Adrenal gland (tissue), 9 donors: ENCODE measurements at regions not wholly inside any gene's neighbourhood (a gene's known extent, or its start where the extent isn't known, plus 50 kb on each side); places are given as distances from the start of the nearest gene placed in this dataset.

Source experiments
- DNase-seq, 7 donors: peaks; one replicate each; pipeline ENCODE4 v3.0.0-alpha.2; 2019 to 2020
- H3K27ac ChIP-seq, 5 donors: fragments of 200-600 bp; sonication (generic) in 4 of 5; 1 replicate in 3 of 5; 2 replicates in 2 of 5; pipeline versions ENCODE4 v1.5.1 to v1.8.0; 2016 to 2020; ENCODE audit warnings: mild to moderate bottlenecking in 1 of 5
- H3K27me3 ChIP-seq: fragments of 200-600 bp; 2 replicates; pipeline ENCODE4 v1.8.0; 2021
- H3K36me3 ChIP-seq, 2 donors: fragments of 200-600 bp; replicated peaks in 1 of 2; 1 replicate in 1 of 2; 2 replicates in 1 of 2; pipeline versions ENCODE4 v1.5.1 to v1.8.0; 2018 to 2022
- H3K4me1 ChIP-seq, 2 donors: fragments of 200-600 bp; replicated peaks in 1 of 2; 1 replicate in 1 of 2; 2 replicates in 1 of 2; pipeline versions ENCODE4 v1.5.1 to v1.8.0; 2018 to 2021
- H3K4me3 ChIP-seq, 4 donors: fragments of 200-600 bp; sonication (generic) in 3 of 4; one replicate each; pipeline ENCODE4 v1.5.1; 2016 to 2018
- H3K9me3 ChIP-seq, 3 donors: fragments of 200-600 bp; sonication (generic) in 1 of 3; replicated peaks in 1 of 3; 1 replicate in 2 of 3; 2 replicates in 1 of 3; pipeline versions ENCODE4 v1.5.1 to v1.8.0; 2016 to 2021
- CTCF ChIP-seq, 6 experiments: fragments of 450-650 bp in 4 of 6; fragments of 200-600 bp in 2 of 6; sonication (generic) in 1 of 6; IDR thresholded peaks; 1 replicate in 5 of 6; 2 replicates in 1 of 6; pipeline versions ENCODE4 v1.5.1 to v1.8.0; 2016 to 2021; ENCODE audit warnings: antibody characterized with exemption in 6 of 6, mild to moderate bottlenecking in 2 of 6, moderate library complexity in 1 of 6
- POLR2A ChIP-seq, 2 donors: fragments of 450-650 bp; IDR thresholded peaks; one replicate each; pipeline ENCODE4 v1.6.1; 2017; ENCODE audit warnings: antibody characterized with exemption in 2 of 2, mild to moderate bottlenecking in 2 of 2, moderate library complexity in 1 of 2
- WGBS, 4 donors: extraction: QIAGEN DNeasy Blood & Tissue Kit in 2 of 4; methylation state at CpG; one replicate each; pipeline versions ENCODE4 v1.1.5 to v1.1.7; 2013 to 2017; 5-methylcytosine and 5-hydroxymethylcytosine counted together
- intact Hi-C, 2 donors: fragments of 100-400 bp; cut with DNase I; formaldehyde crosslinking; loops; one replicate each; pipeline versions ENCODE4 v1.14.1 to v1.15.0; 2022 to 2023
- microRNA-seq, 3 donors: library from miRNA; unstranded; fragments of <30 nt; microRNA quantifications; one replicate each; pipeline ENCODE4, GENCODE V29; 2017 to 2020
- small RNA-seq, 2 donors: library from RNA; depleted of rRNA; stranded (forward); fragments of <200 nt; gene quantifications; one replicate each; pipeline ENCODE3, GENCODE V24; 2016
- donor health status: healthy with polysubstance abuse.
- donor health status: Bipolar disorder and iron deficiency.
- donor health status: DM: yes; HTN: yes; CAD: no.
- donor health status: DM: no; HTN: no; CAD: no.
- donor health status: DM: no; HTN: no; CAD: no.

- H3K4me1 ChIP-seq: peaks cover 0 to 6% of the 10 kb centered on the region in 2 donors
- H3K4me3 ChIP-seq: no peak overlapping the region
- 70 to 80% (median 74%) methylated on average over 3 of the region's 3 CpGs for WGBS, 4 donors
- no peak for DNase-seq
- no peaks in the 10 kb centered on the region for H3K9me3 ChIP-seq
- H3K27me3 ChIP-seq: no peaks in the 10 kb centered on the region
- no peaks in the 10 kb centered on the region for H3K36me3 ChIP-seq
- no peak overlapping the region for H3K27ac ChIP-seq
- TF ChIP-seq POLR2A (IDR thresholded peaks at IDR 0.05) (no peak), CTCF (IDR thresholded peaks at IDR 0.05) (no peak)
- intact Hi-C loops: no loop called here
These were observed 54.0 kb upstream of the S1PR3 start for GRCh38 chr9:88937248-88937647.

- Histone ChIP-seq H3K36me3 (no peaks in the 10 kb centered on the region), H3K4me1 (peaks cover 0 to 6% of the 10 kb centered on the region in 2 donors), H3K27me3 (no peaks in the 10 kb centered on the region), H3K4me3 (no peak overlapping the region), H3K9me3 (no peaks in the 10 kb centered on the region), H3K27ac (no peak overlapping the region)
- no peak for DNase-seq
- intact Hi-C loops: no loop called here
- WGBS, 4 donors: 86 to 89% (median 88%) methylated on average over 4 of the region's 4 CpGs
- TF ChIP-seq POLR2A (IDR thresholded peaks at IDR 0.05) (no peak), CTCF (IDR thresholded peaks at IDR 0.05) (no peak)
These were observed 53.1 kb upstream of the S1PR3 start for GRCh38 chr9:88938189-88938588.

Small RNA genes lying in the stretch of these regions (microRNA-seq; reads per million reads assigned to microRNA genes)
- 0 reads per million in 3 donors for gene MIR4289

Small RNA genes lying in the stretch of these regions (small RNA-seq; reads per million reads assigned to genes)
- 0 reads per million in 2 donors for gene MIR4289
